ENCODE measurements at regions not wholly inside any gene's neighbourhood (a gene's known extent, or its start where the extent isn't known, plus 50 kb on each side); places are given as distances from the start of the nearest gene placed in this dataset.

DNA sequence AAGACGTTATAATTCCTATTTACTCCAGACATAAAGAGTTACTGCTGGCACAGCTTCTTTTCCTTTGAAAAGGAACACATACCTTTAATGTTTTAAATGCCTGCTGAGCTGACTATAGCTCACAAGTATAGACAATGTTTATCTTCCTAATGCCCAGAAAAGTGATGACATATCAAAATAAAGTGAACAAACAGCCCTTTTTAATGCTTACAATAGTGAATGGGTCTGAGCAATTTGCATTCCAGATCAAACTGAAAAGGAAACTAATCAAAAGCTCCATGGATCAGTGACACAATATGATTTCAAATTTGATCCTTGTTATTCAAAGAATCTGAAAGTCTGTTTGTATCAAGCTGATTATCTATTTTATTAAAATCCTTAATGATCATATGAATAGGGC lies 233.6 kb upstream of the SEMA3E start:
- intact Hi-C loops (cut with DNase I; ENCODE audit: low total_unique reads), result no loop called here
- WGBS, 2 donors, result 50 to 52% methylated on average over 1 of the region's 1 CpG
- TF ChIP-seq CTCF (IDR thresholded peaks at IDR 0.05) (no peak), POLR2A (IDR thresholded peaks at IDR 0.05) (no peak)
- no peak for DNase-seq (ENCODE audit: low spot score in 2 of 2)
- H3K4me3 ChIP-seq (ENCODE audit: low read depth, poor library complexity, severe bottlenecking), result no peak overlapping the region

DNA sequence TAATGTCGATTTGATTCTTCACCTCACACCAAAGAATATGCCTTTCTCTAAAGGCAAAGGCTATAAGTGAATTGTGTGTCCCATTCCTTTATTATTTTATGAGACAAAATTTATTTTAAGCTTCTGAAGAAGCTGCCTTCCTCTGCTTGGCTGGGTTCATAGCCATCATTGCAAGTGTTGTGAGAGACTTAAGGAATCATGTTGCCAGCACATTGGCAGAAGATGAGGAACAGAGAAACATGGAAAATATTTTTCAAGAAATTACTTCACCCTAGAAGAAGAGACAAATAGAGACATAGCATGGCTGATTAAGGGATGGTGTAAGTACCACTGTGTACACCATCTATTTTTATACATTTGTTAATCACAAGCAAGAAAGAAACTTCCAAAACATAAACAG lies 230.1 kb upstream of the SEMA3E start:
- intact Hi-C loops (cut with DNase I; ENCODE audit: low total_unique reads), result no loop called here
- no peak overlapping the region for H3K4me3 ChIP-seq (ENCODE audit: low read depth, poor library complexity, severe bottlenecking)
- no peak for TF ChIP-seq CTCF (IDR thresholded peaks at IDR 0.05)
- 38 to 46% methylated on average over 1 of the region's 1 CpG for WGBS, 2 donors
- DNase-seq (ENCODE audit: low spot score in 2 of 2), result no peak

DNA sequence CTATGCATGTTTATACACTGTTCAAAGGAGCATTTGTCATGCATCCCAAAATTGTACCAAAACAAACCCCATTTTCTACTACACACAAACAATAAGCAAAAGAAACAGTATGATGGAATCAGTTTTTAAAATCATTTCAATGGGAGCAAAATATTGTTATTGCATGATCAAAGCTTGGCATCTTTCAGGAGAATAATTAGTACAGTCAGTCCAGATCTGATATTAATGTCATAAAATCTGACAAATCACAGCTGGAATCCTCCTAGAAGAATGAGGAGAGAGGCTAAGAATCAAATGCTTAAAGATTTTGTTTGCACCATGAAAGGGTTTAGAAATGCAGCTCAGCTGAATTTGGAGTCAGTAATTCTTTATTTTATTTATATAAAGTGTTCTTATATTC lies 229.7 kb upstream of the SEMA3E start:
- H3K4me3 ChIP-seq (ENCODE audit: low read depth, poor library complexity, severe bottlenecking), result no peak overlapping the region
- no peak for TF ChIP-seq CTCF (IDR thresholded peaks at IDR 0.05)
- no peak for TF ChIP-seq POLR2A (IDR thresholded peaks at IDR 0.05)
- intact Hi-C loops (cut with DNase I; ENCODE audit: low total_unique reads), result no loop called here
- DNase-seq (ENCODE audit: low spot score in 2 of 2), result no peak

DNA sequence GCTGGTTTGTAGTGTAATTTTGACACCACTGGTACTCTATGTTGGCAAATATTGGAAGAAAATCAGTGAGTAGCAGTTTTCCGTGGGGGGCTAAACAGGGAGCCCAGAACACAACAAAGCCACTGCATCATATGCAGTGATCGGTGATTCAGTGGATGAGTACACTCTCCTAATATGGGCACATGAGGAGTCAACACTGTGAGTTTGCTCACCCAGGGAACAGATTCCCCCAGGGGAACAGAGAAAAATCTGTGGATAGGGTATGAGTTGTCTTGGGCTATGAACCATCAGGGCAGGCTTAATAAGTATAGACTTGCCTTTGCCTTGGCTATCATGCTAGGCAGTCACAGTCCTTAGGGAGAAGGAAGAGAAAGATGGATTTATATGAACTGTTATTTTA lies 227.7 kb upstream of the SEMA3E start:
- H3K4me3 ChIP-seq (ENCODE audit: low read depth, poor library complexity, severe bottlenecking), result no peak overlapping the region
- DNase-seq (ENCODE audit: low spot score in 2 of 2), result no peak
- intact Hi-C loops (cut with DNase I; ENCODE audit: low total_unique reads), result no loop called here
- TF ChIP-seq CTCF (IDR thresholded peaks at IDR 0.05) (no peak), POLR2A (IDR thresholded peaks at IDR 0.05) (no peak)
- WGBS, 2 donors, result 59 to 72% methylated on average over 2 of the region's 2 CpGs

DNA sequence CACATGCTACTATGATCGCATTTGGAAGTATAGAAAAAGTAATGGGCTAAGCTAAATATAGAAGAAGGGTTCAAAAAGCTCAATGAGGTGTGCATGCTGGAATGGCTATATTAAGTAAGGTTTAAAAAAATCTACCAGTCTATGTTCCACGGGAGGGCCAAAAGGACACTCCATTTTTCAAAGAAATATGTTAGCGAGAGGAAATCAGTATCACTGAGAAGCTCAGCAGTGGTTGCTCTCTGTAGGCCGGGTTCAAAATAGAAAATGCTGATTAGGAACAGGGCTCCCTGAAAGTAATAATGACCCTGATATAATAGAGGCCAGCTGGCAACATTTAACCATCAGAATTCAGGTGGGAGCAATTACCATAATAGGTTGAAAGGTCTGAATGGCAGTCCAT lies 224.5 kb upstream of the SEMA3E start:
- no peak overlapping the region for H3K4me3 ChIP-seq (ENCODE audit: low read depth, poor library complexity, severe bottlenecking)
- 74 to 79% methylated on average over 4 of the region's 4 CpGs for WGBS, 2 donors
- DNase-seq (ENCODE audit: low spot score in 2 of 2), result no peak
- TF ChIP-seq CTCF (IDR thresholded peaks at IDR 0.05), result no peak
- no peak for TF ChIP-seq POLR2A (IDR thresholded peaks at IDR 0.05)
- intact Hi-C loops (cut with DNase I; ENCODE audit: low total_unique reads), result no loop called here

DNA sequence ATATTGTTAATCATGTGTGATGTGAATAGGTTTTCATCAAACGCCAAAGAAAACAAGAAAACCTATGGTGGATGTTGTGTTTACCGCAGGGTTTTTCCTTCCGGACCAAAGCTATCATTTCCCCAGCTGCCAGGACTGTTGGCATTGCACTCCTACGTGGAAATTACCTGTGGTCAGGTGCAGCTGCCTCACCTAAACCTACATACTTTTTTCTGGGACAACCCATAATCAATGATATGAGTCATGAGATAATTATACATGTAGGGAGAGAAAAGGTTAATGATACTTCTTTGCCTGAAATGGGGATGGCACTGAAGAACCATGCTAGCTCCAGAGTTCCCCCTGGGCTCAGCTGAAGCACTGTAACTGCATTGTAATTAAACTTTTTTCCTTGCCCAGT lies 223.6 kb upstream of the SEMA3E start:
- no peak overlapping the region for H3K4me3 ChIP-seq (ENCODE audit: low read depth, poor library complexity, severe bottlenecking)
- TF ChIP-seq CTCF (IDR thresholded peaks at IDR 0.05) (no peak), POLR2A (IDR thresholded peaks at IDR 0.05) (no peak)
- WGBS, 2 donors, result 76 to 81% methylated on average over 4 of the region's 4 CpGs
- no peak for DNase-seq (ENCODE audit: low spot score in 2 of 2)
- intact Hi-C loops (cut with DNase I; ENCODE audit: low total_unique reads), result no loop called here

All from lower leg skin (tissue), 4 donors.